GM23338 (cell line): ENCODE measurements at regions not wholly inside any gene's neighbourhood (a gene's known extent, or its start where the extent isn't known, plus 50 kb on each side); places are given as distances from the start of the nearest gene placed in this dataset.

Source experiments
- ATAC-seq: fragments of 200-7000 bp; cut with Tn5 transposase; 3 replicates; pipeline ENCODE4 v1.9.1; 2020
- DNase-seq: peaks from one replicate; pipeline ENCODE4 v3.0.0-alpha.2; 2015; ENCODE audit warnings: low spot score
- H2AFZ ChIP-seq: fragments of 200-600 bp; sonication (generic); 2 replicates; pipeline ENCODE4 v1.8.0; 2016; ENCODE audit warnings: antibody characterized with exemption, mild to moderate bottlenecking, moderate library complexity
- H3F3A ChIP-seq: fragments of 200-600 bp; sonication (generic); replicated peaks from 2 replicates; pipeline ENCODE4 v1.8.0; 2017; ENCODE audit warnings: antibody characterized with exemption, mixed run types, low read depth
- H3K27ac ChIP-seq: fragments of 200-600 bp; sonication (generic); 2 replicates; pipeline ENCODE4 v1.6.1; 2016; ENCODE audit warnings: low read depth
- H3K27me3 ChIP-seq: fragments of 200-600 bp; sonication (generic); 2 replicates; pipeline ENCODE4 v1.8.0; 2016; ENCODE audit warnings: mild to moderate bottlenecking, mixed run types, moderate library complexity; ENCODE audit not compliant: insufficient read depth
- H3K36me3 ChIP-seq: fragments of 200-600 bp; sonication (generic); 2 replicates; pipeline ENCODE4 v1.8.0; 2016; ENCODE audit warnings: mild to moderate bottlenecking; ENCODE audit not compliant: insufficient read depth
- H3K4me1 ChIP-seq: fragments of 200-600 bp; sonication (generic); 2 replicates; pipeline ENCODE4 v1.8.0; 2016; ENCODE audit warnings: mild to moderate bottlenecking, moderate library complexity; ENCODE audit not compliant: insufficient read depth
- H3K4me2 ChIP-seq: fragments of 200-600 bp; sonication (generic); 2 replicates; pipeline ENCODE4 v1.7.1; 2017; ENCODE audit warnings: mixed run types
- H3K4me3 ChIP-seq: fragments of 200-600 bp; sonication (generic); 2 replicates; pipeline ENCODE4 v1.6.1; 2016; ENCODE audit warnings: mixed run types
- H3K79me2 ChIP-seq: fragments of 200-600 bp; sonication (generic); replicated peaks from 2 replicates; pipeline ENCODE4 v1.8.0; 2017; ENCODE audit warnings: mild to moderate bottlenecking; ENCODE audit not compliant: insufficient read depth
- H3K9me2 ChIP-seq: fragments of 200-600 bp; sonication (generic); 2 replicates; pipeline ENCODE4 v1.8.0; 2017; ENCODE audit not compliant: insufficient read depth
- H4K20me1 ChIP-seq: fragments of 200-600 bp; sonication (generic); replicated peaks from 2 replicates; pipeline ENCODE4 v1.8.0; 2017; ENCODE audit warnings: mild to moderate bottlenecking; ENCODE audit not compliant: insufficient read depth
- H3K27ac Mint-ChIP-seq: 2 replicates; pipeline ENCODE4 v1.8.0; 2020; ENCODE audit warnings: inconsistent platforms, mild to moderate bottlenecking, moderate library complexity, mixed read lengths
- H3K27me3 Mint-ChIP-seq: 3 replicates; pipeline ENCODE4 v1.8.0; 2022; ENCODE audit warnings: low read depth, mild to moderate bottlenecking, moderate library complexity, mixed read lengths, inconsistent platforms; ENCODE audit not compliant: insufficient read depth, poor library complexity
- H3K36me3 Mint-ChIP-seq: 3 replicates; pipeline ENCODE4 v1.8.0; 2021; ENCODE audit warnings: low read depth, mild to moderate bottlenecking, inconsistent platforms, moderate library complexity, mixed read lengths
- H3K4me1 Mint-ChIP-seq: 3 replicates; pipeline ENCODE4 v1.8.0; 2020; ENCODE audit warnings: mild to moderate bottlenecking, inconsistent platforms, mixed read lengths
- H3K4me3 Mint-ChIP-seq: 3 replicates; pipeline ENCODE4 v1.8.0; 2021; ENCODE audit warnings: moderate library complexity, mild to moderate bottlenecking, inconsistent platforms, mixed read lengths
- H3K9me3 Mint-ChIP-seq: 3 replicates; pipeline ENCODE4 v1.8.0; 2020; ENCODE audit warnings: moderate library complexity, mild to moderate bottlenecking, inconsistent platforms, mixed read lengths
- CREB1 ChIP-seq: fragments of 250-450 bp; sonication (Bioruptor Pico); IDR thresholded peaks from 2 replicates; pipeline ENCODE4 v1.5.0; 2020; ENCODE audit warnings: low read depth, mild to moderate bottlenecking, moderate library complexity
- JUNB ChIP-seq: IDR thresholded peaks from one replicate; pipeline ENCODE4 v1.6.1; 2016; ENCODE audit warnings: antibody characterized with exemption; ENCODE audit not compliant: unreplicated experiment
- NANOG ChIP-seq: IDR thresholded peaks from 2 replicates; pipeline ENCODE4 v1.6.1; 2016; ENCODE audit warnings: antibody characterized with exemption, borderline replicate concordance
- REST ChIP-seq: IDR thresholded peaks from one replicate; pipeline ENCODE4 v1.6.1; 2018; ENCODE audit warnings: antibody characterized with exemption; ENCODE audit not compliant: unreplicated experiment
- ZNF114 ChIP-seq: fragments of 250-450 bp; sonication (Bioruptor Pico); IDR thresholded peaks from 2 replicates; pipeline ENCODE4 v1.5.0; 2020; ENCODE audit warnings: mild to moderate bottlenecking, moderate library complexity
- TF ChIP-seq, protein P1 (sequence below): fragments of 250-450 bp; sonication (Bioruptor Pico); IDR thresholded peaks from 2 replicates; pipeline ENCODE4 v1.5.0; 2020; ENCODE audit warnings: mild to moderate bottlenecking, moderate library complexity

DNA sequence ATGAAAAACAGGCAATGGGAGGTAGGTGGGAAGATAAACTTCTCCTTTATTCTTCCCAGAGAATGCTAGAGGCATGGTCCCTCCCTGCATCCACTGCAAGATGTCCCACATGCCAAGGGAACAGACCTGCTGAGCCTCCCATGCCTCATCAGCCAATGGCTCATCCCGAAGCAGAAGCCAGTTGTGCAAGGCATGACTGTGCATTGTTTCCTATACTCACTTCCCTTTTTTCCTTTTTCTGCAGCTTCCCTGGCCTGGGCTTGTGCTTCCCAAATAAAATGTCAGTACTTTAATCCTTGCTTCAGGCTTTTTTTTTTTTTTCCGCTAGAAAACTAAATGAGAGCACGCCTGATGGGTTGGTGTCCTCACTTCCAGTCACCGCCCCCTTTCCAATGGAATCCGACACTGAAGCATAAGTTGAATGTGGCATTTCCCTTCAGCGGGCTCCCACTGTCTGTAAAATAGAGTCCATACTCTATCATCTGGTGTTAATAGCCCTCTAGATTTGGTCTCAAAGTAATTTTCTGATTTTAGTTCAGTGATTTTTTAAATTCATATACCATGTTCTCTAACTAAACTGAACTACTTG, 239.0 kb upstream of the JADE1 start (continued):
- TF ChIP-seq, protein P1, sequence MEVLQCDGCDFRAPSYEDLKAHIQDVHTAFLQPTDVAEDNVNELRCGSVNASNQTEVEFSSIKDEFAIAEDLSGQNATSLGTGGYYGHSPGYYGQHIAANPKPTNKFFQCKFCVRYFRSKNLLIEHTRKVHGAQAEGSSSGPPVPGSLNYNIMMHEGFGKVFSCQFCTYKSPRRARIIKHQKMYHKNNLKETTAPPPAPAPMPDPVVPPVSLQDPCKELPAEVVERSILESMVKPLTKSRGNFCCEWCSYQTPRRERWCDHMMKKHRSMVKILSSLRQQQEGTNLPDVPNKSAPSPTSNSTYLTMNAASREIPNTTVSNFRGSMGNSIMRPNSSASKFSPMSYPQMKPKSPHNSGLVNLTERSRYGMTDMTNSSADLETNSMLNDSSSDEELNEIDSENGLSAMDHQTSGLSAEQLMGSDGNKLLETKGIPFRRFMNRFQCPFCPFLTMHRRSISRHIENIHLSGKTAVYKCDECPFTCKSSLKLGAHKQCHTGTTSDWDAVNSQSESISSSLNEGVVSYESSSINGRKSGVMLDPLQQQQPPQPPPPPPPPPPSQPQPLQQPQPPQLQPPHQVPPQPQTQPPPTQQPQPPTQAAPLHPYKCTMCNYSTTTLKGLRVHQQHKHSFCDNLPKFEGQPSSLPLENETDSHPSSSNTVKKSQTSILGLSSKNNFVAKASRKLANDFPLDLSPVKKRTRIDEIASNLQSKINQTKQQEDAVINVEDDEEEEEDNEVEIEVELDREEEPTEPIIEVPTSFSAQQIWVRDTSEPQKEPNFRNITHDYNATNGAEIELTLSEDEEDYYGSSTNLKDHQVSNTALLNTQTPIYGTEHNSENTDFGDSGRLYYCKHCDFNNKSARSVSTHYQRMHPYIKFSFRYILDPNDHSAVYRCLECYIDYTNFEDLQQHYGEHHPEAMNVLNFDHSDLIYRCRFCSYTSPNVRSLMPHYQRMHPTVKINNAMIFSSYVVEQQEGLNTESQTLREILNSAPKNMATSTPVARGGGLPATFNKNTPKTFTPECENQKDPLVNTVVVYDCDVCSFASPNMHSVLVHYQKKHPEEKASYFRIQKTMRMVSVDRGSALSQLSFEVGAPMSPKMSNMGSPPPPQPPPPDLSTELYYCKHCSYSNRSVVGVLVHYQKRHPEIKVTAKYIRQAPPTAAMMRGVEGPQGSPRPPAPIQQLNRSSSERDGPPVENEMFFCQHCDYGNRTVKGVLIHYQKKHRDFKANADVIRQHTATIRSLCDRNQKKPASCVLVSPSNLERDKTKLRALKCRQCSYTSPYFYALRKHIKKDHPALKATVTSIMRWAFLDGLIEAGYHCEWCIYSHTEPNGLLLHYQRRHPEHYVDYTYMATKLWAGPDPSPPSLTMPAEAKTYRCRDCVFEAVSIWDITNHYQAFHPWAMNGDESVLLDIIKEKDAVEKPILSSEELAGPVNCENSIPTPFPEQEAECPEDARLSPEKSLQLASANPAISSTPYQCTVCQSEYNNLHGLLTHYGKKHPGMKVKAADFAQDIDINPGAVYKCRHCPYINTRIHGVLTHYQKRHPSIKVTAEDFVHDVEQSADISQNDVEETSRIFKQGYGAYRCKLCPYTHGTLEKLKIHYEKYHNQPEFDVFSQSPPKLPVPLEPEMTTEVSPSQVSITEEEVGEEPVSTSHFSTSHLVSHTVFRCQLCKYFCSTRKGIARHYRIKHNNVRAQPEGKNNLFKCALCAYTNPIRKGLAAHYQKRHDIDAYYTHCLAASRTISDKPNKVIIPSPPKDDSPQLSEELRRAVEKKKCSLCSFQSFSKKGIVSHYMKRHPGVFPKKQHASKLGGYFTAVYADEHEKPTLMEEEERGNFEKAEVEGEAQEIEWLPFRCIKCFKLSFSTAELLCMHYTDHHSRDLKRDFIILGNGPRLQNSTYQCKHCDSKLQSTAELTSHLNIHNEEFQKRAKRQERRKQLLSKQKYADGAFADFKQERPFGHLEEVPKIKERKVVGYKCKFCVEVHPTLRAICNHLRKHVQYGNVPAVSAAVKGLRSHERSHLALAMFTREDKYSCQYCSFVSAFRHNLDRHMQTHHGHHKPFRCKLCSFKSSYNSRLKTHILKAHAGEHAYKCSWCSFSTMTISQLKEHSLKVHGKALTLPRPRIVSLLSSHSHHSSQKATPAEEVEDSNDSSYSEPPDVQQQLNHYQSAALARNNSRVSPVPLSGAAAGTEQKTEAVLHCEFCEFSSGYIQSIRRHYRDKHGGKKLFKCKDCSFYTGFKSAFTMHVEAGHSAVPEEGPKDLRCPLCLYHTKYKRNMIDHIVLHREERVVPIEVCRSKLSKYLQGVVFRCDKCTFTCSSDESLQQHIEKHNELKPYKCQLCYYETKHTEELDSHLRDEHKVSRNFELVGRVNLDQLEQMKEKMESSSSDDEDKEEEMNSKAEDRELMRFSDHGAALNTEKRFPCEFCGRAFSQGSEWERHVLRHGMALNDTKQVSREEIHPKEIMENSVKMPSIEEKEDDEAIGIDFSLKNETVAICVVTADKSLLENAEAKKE (CRISPR knock-in tag) = no peak
- no peak for TF ChIP-seq NANOG

- Mint-ChIP-seq H3K27ac (0 out of 2 replicates have a peak overlapping the region, but pooled peaks have one; percentile 34), H3K27me3 (peaks cover 5% of the 10 kb centered on the region), H3K36me3 (no peaks in the 10 kb centered on the region), H3K4me3 (no peak overlapping the region), H3K9me3 (no peaks in the 10 kb centered on the region), H3K4me1 (peaks cover 51% of the 10 kb centered on the region)
- Histone ChIP-seq H3K79me2 (no peaks in the 10 kb centered on the region), H3K4me1 (peaks cover 21% of the 10 kb centered on the region), H3F3A (no peaks in the 10 kb centered on the region; the same call in 1 of the 2 replicates), H4K20me1 (no peaks in the 10 kb centered on the region), H3K27ac (no peak overlapping the region), H3K4me3 (no peak overlapping the region), H3K4me2 (no peak overlapping the region), H3K9me2 (no peaks in the 10 kb centered on the region), H3K27me3 (no peaks in the 10 kb centered on the region), H3K36me3 (no peaks in the 10 kb centered on the region), H2AFZ (no peak overlapping the region)
- ATAC-seq (no peak), DNase-seq (no peak)
- TF ChIP-seq REST = no peak
- TF ChIP-seq, protein P1 (CRISPR knock-in tag) = no peak
- TF ChIP-seq JUNB = no peak
- TF ChIP-seq ZNF114 (CRISPR knock-in tag) = no peak
- no peak for TF ChIP-seq CREB1 (CRISPR knock-in tag)
Observed at GRCh38 chr4:128566693-128567092, 242.8 kb upstream of the JADE1 start.
